GM23248 (cell line): ENCODE measurements at regions not wholly inside any gene's neighbourhood (a gene's known extent, or its start where the extent isn't known, plus 50 kb on each side); places are given as distances from the start of the nearest gene placed in this dataset.

Source experiments
- DNase-seq: peaks from one replicate; pipeline ENCODE4 v3.0.0-alpha.2; 2015
- H2AFZ ChIP-seq: fragments of 200-600 bp; sonication (generic); 2 replicates; pipeline ENCODE4 v1.6.1; 2016; ENCODE audit warnings: antibody characterized with exemption
- H3F3A ChIP-seq: fragments of 200-600 bp; sonication (generic); 2 replicates; pipeline ENCODE4 v1.6.1; 2016; ENCODE audit warnings: mild to moderate bottlenecking, antibody characterized with exemption, mixed run types; ENCODE audit not compliant: insufficient read depth
- H3K27ac ChIP-seq: fragments of 200-600 bp; sonication (generic); 2 replicates; pipeline ENCODE4 v1.5.1; 2016; ENCODE audit warnings: mild to moderate bottlenecking
- H3K27me3 ChIP-seq: fragments of 200-600 bp; sonication (generic); replicated peaks from 2 replicates; pipeline ENCODE4 v1.6.1; 2016; ENCODE audit warnings: mild to moderate bottlenecking; ENCODE audit not compliant: insufficient read depth
- H3K36me3 ChIP-seq: fragments of 200-600 bp; sonication (generic); 2 replicates; pipeline ENCODE4 v1.6.1; 2016; ENCODE audit warnings: low read depth, mild to moderate bottlenecking
- H3K4me1 ChIP-seq: fragments of 200-600 bp; sonication (generic); 2 replicates; pipeline ENCODE4 v1.6.1; 2016; ENCODE audit warnings: mild to moderate bottlenecking; ENCODE audit not compliant: insufficient read depth
- H3K4me2 ChIP-seq: fragments of 200-600 bp; sonication (generic); one replicate; pipeline ENCODE4 v1.6.1; 2016; ENCODE audit warnings: mild to moderate bottlenecking; ENCODE audit not compliant: unreplicated experiment
- H3K4me3 ChIP-seq: fragments of 200-600 bp; sonication (generic); 2 replicates; pipeline ENCODE4 v1.5.1; 2016; ENCODE audit warnings: mild to moderate bottlenecking
- H3K79me2 ChIP-seq: fragments of 200-600 bp; sonication (generic); 2 replicates; pipeline ENCODE4 v1.6.1; 2016; ENCODE audit warnings: mild to moderate bottlenecking; ENCODE audit not compliant: insufficient read depth
- H3K9ac ChIP-seq: fragments of 200-600 bp; sonication (generic); 2 replicates; pipeline ENCODE4 v1.6.1; 2016; ENCODE audit warnings: mild to moderate bottlenecking
- H3K9me2 ChIP-seq: fragments of 200-600 bp; sonication (generic); 2 replicates; pipeline ENCODE4 v1.6.1; 2016; ENCODE audit warnings: mixed run types, mild to moderate bottlenecking, moderate library complexity; ENCODE audit not compliant: insufficient read depth
- H3K9me3 ChIP-seq: fragments of 200-600 bp; sonication (generic); one replicate; pipeline ENCODE4 v1.6.1; 2017; ENCODE audit warnings: low read depth
- H4K20me1 ChIP-seq: fragments of 200-600 bp; sonication (generic); 2 replicates; pipeline ENCODE4 v1.6.0; 2016; ENCODE audit not compliant: insufficient read depth
- EZH2 ChIP-seq: fragments of 200-600 bp; sonication (generic); IDR thresholded peaks from 2 replicates; pipeline ENCODE4 v1.6.1; 2018; ENCODE audit warnings: antibody characterized with exemption, mild to moderate bottlenecking; ENCODE audit not compliant: insufficient read depth, poor library complexity, severe bottlenecking
- EZH2phosphoT487 ChIP-seq: fragments of 200-600 bp; sonication (generic); IDR thresholded peaks from 2 replicates; pipeline ENCODE4 v1.6.1; 2018; ENCODE audit warnings: antibody characterized with exemption, moderate library complexity, mild to moderate bottlenecking, low read depth; ENCODE audit not compliant: insufficient read depth
- WGBS, 2 experiments: methylation state at CpG; one replicate each; pipeline ENCODE4 v1.1.6; 2015 to 2017; ENCODE audit warnings: low lambda C conversion rate in 2 of 2, low coverage in 1 of 2; ENCODE audit errors: missing lambda C conversion rate in 2 of 2; 5-methylcytosine and 5-hydroxymethylcytosine counted together
- in situ Hi-C: fragments of 300-500 bp; cut with MboI; formaldehyde crosslinking; loops from 2 replicates; pipeline ENCODE4 v1.15.0; 2020

DNA sequence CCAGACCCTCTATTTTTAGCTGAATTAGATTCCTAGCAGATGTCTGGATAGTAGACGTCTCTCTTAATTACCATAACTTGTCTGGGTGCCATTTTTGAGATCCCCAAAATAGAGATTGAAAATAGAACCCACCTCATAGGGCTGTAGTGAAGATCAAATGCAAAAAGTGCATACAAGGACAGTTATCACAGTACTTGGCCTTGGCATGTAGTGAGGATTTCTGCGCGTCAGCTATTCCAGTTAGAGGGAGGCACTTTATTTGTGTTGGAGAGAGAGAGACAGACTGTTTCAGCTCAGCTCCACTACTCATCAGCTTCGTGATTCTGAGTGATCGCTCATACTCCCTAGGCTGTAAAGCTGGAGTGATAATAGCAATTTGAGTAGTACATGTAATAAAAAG lies 59.6 kb upstream of the CDH13 start:
- no peaks in the 10 kb centered on the region for H3F3A ChIP-seq
- H3K36me3 ChIP-seq, result no peaks in the 10 kb centered on the region
- no peak overlapping the region for H3K4me3 ChIP-seq
- in situ Hi-C loops, result no loop called here
- no peaks in the 10 kb centered on the region for H3K9me2 ChIP-seq
- H3K4me1 ChIP-seq, result no peaks in the 10 kb centered on the region
- no peak overlapping the region for H2AFZ ChIP-seq
- H3K27ac ChIP-seq, result no peak overlapping the region
- no peak for DNase-seq
- H3K9ac ChIP-seq, result no peak overlapping the region
- H3K9me3 ChIP-seq, result no peaks in the 10 kb centered on the region
- peaks cover 28% of the 10 kb centered on the region; the same call in 1 of the 2 replicates for H3K27me3 ChIP-seq
- H3K79me2 ChIP-seq, result no peaks in the 10 kb centered on the region
- WGBS, 2 experiments, result 29% methylated on average over 5 of the region's 5 CpGs
- no peaks in the 10 kb centered on the region for H4K20me1 ChIP-seq
- TF ChIP-seq EZH2, result no peak
- TF ChIP-seq EZH2phosphoT487, result no peak
- H3K4me2 ChIP-seq, result no peak overlapping the region

DNA sequence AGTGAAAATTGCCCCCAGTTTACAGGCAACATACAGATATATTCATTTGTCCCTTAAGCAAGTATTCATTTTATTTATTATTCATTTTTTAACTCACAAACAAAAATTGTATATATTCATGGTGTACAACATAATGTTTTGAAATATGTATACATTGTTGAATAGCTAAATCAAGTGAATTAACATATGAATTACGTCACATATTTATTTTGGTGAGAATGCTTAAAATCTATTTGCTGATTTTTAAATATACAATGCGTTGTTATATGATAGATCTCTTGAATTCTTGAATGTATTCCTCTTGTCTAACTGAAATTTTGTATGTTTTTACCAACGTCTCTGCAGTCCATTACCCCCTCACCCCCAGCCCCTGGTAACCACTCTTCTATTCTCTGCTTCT lies 63.4 kb upstream of the CDH13 start:
- TF ChIP-seq EZH2phosphoT487 (no peak), EZH2 (no peak)
- Histone ChIP-seq H3K9me3 (no peaks in the 10 kb centered on the region), H3K4me1 (no peaks in the 10 kb centered on the region), H2AFZ (no peak overlapping the region), H3K4me3 (no peak overlapping the region), H4K20me1 (no peaks in the 10 kb centered on the region), H3K36me3 (no peaks in the 10 kb centered on the region), H3K27ac (no peak overlapping the region), H3K9me2 (no peaks in the 10 kb centered on the region), H3K27me3 (no peaks in the 10 kb centered on the region), H3K4me2 (no peak overlapping the region), H3K9ac (no peak overlapping the region), H3K79me2 (no peaks in the 10 kb centered on the region), H3F3A (no peaks in the 10 kb centered on the region)
- in situ Hi-C loops, result no loop called here
- no peak for DNase-seq
- WGBS, 2 experiments, result 34 to 37% methylated on average over 3 of the region's 3 CpGs

DNA sequence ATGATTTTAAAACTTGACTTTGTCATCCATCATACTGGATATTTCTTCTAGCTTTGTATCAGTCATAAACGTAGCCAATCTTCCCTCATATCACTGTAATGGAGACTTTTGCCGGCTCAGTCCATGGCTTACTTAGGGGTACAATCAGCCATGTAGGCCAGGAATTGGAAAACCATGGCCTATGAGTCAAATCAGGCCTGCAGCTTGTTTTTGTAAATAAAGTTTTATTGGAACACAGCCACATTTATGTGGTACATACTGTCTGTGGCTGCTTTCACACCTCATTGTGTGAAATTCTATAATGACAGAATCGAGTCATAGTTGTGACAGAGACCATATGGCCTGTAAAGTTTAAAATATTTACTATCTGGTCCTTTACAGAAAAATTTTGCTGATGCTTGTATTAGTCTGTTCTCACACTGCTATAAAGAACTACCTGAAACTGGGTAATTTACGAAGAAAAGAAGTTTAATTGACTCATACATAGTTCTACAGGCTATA lies 64.5 kb upstream of the CDH13 start:
- no peaks in the 10 kb centered on the region for H3K36me3 ChIP-seq
- 47 to 51% methylated on average over 4 of the region's 4 CpGs for WGBS, 2 experiments
- H3K4me1 ChIP-seq, result no peaks in the 10 kb centered on the region
- H3K4me3 ChIP-seq, result no peak overlapping the region
- no peaks in the 10 kb centered on the region for H3K9me2 ChIP-seq
- H3K79me2 ChIP-seq, result no peaks in the 10 kb centered on the region
- no peak overlapping the region for H2AFZ ChIP-seq
- DNase-seq, result no peak
- no peaks in the 10 kb centered on the region for H4K20me1 ChIP-seq
- no peak overlapping the region for H3K27ac ChIP-seq
- H3K9me3 ChIP-seq, result no peaks in the 10 kb centered on the region
- no peaks in the 10 kb centered on the region for H3K27me3 ChIP-seq
- in situ Hi-C loops, result no loop called here
- no peaks in the 10 kb centered on the region for H3F3A ChIP-seq
- H3K9ac ChIP-seq, result no peak overlapping the region
- TF ChIP-seq EZH2phosphoT487, result no peak
- TF ChIP-seq EZH2, result no peak
- H3K4me2 ChIP-seq, result no peak overlapping the region

DNA sequence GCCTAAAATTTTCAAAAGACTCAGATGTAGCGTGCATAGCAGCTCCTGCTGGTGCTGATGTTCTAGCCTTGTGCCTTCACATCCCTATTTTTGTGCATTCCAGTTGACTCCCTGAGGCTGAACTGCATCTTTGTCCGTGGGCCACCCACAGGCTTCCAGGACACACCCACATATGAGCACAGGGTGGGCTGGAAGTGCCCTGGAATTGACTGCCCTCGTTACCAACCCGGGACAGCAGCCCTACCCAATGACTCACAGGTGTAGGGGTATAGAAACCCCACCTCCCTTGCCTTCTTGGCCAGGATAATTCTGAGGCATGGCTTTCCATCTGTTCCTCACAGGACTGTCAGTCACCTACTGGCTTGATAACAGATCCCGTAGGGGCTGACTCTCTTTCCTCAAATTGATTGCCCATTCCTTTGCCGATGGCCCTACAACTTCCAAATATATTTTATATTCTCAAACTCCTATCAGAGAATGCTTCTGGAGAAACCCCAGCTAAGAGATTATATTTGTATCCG lies 65.9 kb upstream of the CDH13 start:
- H3K9me3 ChIP-seq, result no peaks in the 10 kb centered on the region
- no peaks in the 10 kb centered on the region for H3K79me2 ChIP-seq
- no peaks in the 10 kb centered on the region for H3F3A ChIP-seq
- DNase-seq, result no peak
- in situ Hi-C loops, result no loop called here
- no peaks in the 10 kb centered on the region for H3K36me3 ChIP-seq
- no peaks in the 10 kb centered on the region for H3K4me1 ChIP-seq
- H2AFZ ChIP-seq, result no peak overlapping the region
- no peak overlapping the region for H3K27ac ChIP-seq
- H3K27me3 ChIP-seq, result no peaks in the 10 kb centered on the region
- WGBS, 2 experiments, result 28 to 35% methylated on average over 7 of the region's 7 CpGs
- no peaks in the 10 kb centered on the region for H3K9me2 ChIP-seq
- H3K4me3 ChIP-seq, result no peak overlapping the region
- H4K20me1 ChIP-seq, result no peaks in the 10 kb centered on the region
- H3K4me2 ChIP-seq, result no peak overlapping the region
- no peak for TF ChIP-seq EZH2
- no peak for TF ChIP-seq EZH2phosphoT487
- H3K9ac ChIP-seq, result no peak overlapping the region
